ENCODE measurements at regions not wholly inside any gene's neighbourhood (a gene's known extent, or its start where the extent isn't known, plus 50 kb on each side); places are given as distances from the start of the nearest gene placed in this dataset.

DNA sequence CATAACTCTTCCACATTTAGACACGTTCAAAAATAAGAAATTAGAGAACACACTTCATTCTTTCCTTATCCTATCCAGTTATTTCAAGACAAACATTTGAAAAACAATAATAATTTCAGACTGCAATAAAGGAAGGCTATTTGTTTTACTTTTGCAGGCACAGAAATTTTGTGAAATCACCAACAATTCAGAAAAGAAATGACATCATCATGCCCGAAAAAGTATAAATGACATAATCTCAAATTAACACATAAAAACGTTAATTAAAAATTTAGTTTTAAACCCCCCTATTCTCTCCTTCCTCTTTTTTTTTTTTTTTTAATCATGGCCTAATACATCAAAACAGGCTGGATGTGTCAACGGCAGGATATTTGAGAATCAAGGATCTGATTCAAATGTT lies 468.4 kb upstream of the RBFOX1 start:
- FAIRE-seq (no peak), DNase-seq (ENCODE audit: insufficient read length, low spot score) (no peak)
- TF ChIP-seq CTCF (IDR thresholded peaks at IDR 0.05; ENCODE audit: insufficient read depth, missing control alignments): no peak

DNA sequence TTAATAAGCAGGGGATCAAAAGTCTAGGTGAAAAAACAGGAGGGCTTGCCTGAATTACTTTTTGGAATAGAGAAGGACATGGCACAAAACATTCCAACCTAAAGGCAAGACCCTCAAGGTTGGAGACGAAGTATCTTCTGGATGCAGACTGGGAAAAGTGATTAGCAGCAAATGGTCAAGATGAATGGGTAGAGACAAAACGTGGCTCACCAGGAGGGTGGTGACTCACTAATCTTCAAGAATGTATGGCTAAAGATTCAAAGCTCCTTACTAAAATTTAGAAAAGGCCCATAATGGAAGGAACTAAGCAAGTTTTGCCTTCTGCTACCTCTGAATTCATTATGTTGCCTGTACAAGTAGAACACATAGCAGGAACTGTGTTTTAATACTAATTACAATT lies 469.5 kb upstream of the RBFOX1 start:
- FAIRE-seq: no peak

GRCh38 chr16:6861815-6862477 lies 470.7 kb upstream of the RBFOX1 start:
- FAIRE-seq: no peak
- DNase-seq (ENCODE audit: insufficient read length, low spot score): no peak
- no peak for TF ChIP-seq CTCF (IDR thresholded peaks at IDR 0.05; ENCODE audit: insufficient read depth, missing control alignments)

More for the DNA sequence above, 469.5 kb upstream of the RBFOX1 start:
- no peak for DNase-seq (ENCODE audit: insufficient read length, low spot score)
- no peak for TF ChIP-seq CTCF (IDR thresholded peaks at IDR 0.05; ENCODE audit: insufficient read depth, missing control alignments)

GRCh38 chr16:6861135-6861814 lies 471.4 kb upstream of the RBFOX1 start:
- no peak for TF ChIP-seq CTCF (IDR thresholded peaks at IDR 0.05; ENCODE audit: insufficient read depth, missing control alignments)
- DNase-seq (ENCODE audit: insufficient read length, low spot score): no peak
- no peak for FAIRE-seq

- no peak for FAIRE-seq
- no peak for TF ChIP-seq CTCF (IDR thresholded peaks at IDR 0.05; ENCODE audit: insufficient read depth, missing control alignments)
Observed at GRCh38 chr16:6857575-6857974, 475.1 kb upstream of the RBFOX1 start.

DNA sequence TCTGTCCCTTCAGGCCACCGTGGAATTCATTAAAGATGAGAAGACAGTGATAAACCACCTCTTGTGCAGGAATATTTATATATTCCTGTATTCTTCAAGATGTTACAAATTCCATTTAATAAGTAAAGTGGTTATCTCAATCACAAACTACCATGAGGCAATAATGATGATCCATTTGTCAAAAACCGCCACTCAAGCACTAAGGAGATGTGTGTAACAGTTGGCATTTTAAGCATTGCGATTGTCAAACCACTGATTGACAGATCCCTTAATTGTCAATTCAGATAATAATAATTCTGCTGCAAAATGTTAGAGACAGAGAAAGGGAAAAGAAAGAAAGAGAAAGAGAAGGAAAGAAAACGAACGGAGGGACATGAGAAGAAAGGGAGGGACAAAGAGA lies 476.1 kb upstream of the RBFOX1 start:
- TF ChIP-seq CTCF (IDR thresholded peaks at IDR 0.05; ENCODE audit: insufficient read depth, missing control alignments): no peak
- DNase-seq (ENCODE audit: insufficient read length, low spot score) (no peak), FAIRE-seq (no peak)

More at GRCh38 chr16:6857575-6857974, 475.1 kb upstream of the RBFOX1 start:
- no peak for DNase-seq (ENCODE audit: insufficient read length, low spot score)

DNA sequence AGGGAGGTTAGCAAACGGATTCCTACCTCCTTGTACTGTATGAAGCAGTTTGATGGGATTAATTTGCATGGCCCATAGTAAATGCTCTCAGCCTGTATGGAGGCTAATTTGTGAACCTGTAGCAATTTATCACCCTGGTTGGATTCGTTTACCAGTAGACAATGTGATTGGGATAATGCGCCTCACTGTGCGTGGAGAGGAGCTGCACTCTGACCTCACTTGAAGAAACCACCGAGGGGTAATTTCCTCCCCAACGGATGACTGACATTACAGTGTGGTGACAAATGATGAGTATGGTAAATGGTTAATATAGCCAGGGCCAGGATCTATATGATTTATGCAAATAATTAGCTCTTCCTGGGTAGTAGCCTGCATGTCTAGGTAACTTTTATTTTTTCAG lies 479.1 kb upstream of the RBFOX1 start:
- TF ChIP-seq CTCF (IDR thresholded peaks at IDR 0.05; ENCODE audit: insufficient read depth, missing control alignments): no peak
- DNase-seq (ENCODE audit: insufficient read length, low spot score): no peak

More for the DNA sequence above, 479.1 kb upstream of the RBFOX1 start:
- FAIRE-seq: no peak
